ENCODE measurements at regions not wholly inside any gene's neighbourhood (a gene's known extent, or its start where the extent isn't known, plus 50 kb on each side); places are given as distances from the start of the nearest gene placed in this dataset.
A peak's percentile ranks its signal among the peaks of the same experiment; 100 is the strongest.

GRCh38 chr6:99136488-99136887 lies 188.7 kb upstream of the FBXL4 start:
- ChIA-PET CTCF (interaction anchor here (0.5 kb wide), 1 partner anchor 17 kb away, joined by 3 read pairs; no protein-coding TSS in a partner anchor), POLR2A (ENCODE audit: low non-redundant PET) (no interaction called here)
- Histone ChIP-seq H3K27ac (ENCODE audit: low read depth, low read length, poor library complexity, severe bottlenecking) (no peak overlapping the region), H3K9me3 (ENCODE audit: low read depth, low read length, poor library complexity, severe bottlenecking) (no peaks in the 10 kb centered on the region), H3K27me3 (replicated peaks; ENCODE audit: insufficient read depth, low read depth, low read length, poor library complexity) (no peaks in the 10 kb centered on the region), H3K4me3 (ENCODE audit: low read depth, low read length, poor library complexity, severe bottlenecking) (no peak overlapping the region), H3K4me1 (ENCODE audit: insufficient read depth, low read length, poor library complexity, severe bottlenecking) (no peaks in the 10 kb centered on the region), H3K36me3 (ENCODE audit: insufficient read depth, low read length, poor library complexity, severe bottlenecking) (no peaks in the 10 kb centered on the region)
- TF ChIP-seq EZH2 (IDR thresholded peaks at IDR 0.05; ENCODE audit: borderline replicate concordance, low read depth, low read length, poor library complexity, severe bottlenecking), result no peak
- TF ChIP-seq CTCF (conservative IDR thresholded peaks at IDR 0.05; ENCODE audit: low read depth, low read length), result no peak
- no TSS peak for BruUV-seq (replicated peaks)
- intact Hi-C loops (cut with micrococcal nuclease; ENCODE audit: unreplicated experiment), result no loop called here
- no peak for DNase-seq (ENCODE audit: low spot score)

DNA sequence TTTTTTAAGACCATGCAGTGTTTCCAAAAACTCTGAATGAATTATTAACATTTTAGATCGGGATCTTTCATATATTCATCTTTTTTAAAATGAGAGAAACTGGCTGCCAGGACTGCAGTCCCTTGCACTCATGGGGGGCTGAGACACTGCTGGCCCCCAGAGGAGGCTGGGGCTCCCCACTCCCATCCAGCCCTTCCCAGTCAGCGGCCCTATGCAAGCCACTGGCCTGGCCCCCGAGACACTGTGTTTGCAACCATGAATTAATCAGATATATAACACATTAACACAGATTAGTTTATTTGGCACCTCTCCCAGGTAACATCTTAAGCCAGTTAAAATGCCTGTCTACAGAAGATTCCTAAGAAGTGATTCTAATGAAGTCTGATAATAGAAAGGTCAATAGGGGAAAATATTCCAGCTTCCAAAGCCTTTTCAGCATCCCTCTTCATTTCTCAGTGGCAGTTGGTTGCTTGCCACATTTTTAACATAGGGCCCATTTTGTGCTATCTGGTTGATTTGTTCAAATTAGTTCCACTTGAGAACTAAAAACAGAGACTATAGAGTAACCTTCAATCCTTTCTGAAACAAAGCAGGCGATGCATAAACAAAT lies 184.4 kb upstream of the FBXL4 start:
- Histone ChIP-seq H3K36me3 (ENCODE audit: insufficient read depth, low read length, poor library complexity, severe bottlenecking) (no peaks in the 10 kb centered on the region), H3K27ac (ENCODE audit: low read depth, low read length, poor library complexity, severe bottlenecking) (no peak overlapping the region), H3K4me3 (ENCODE audit: low read depth, low read length, poor library complexity, severe bottlenecking) (no peak overlapping the region), H3K27me3 (replicated peaks; ENCODE audit: insufficient read depth, low read depth, low read length, poor library complexity) (no peaks in the 10 kb centered on the region), H3K4me1 (ENCODE audit: insufficient read depth, low read length, poor library complexity, severe bottlenecking) (no peaks in the 10 kb centered on the region), H3K9me3 (ENCODE audit: low read depth, low read length, poor library complexity, severe bottlenecking) (no peaks in the 10 kb centered on the region)
- ChIA-PET CTCF (no interaction called here), POLR2A (ENCODE audit: low non-redundant PET) (no interaction called here)
- no peak for DNase-seq (ENCODE audit: low spot score)
- TF ChIP-seq EZH2 (IDR thresholded peaks at IDR 0.05; ENCODE audit: borderline replicate concordance, low read depth, low read length, poor library complexity, severe bottlenecking), result no peak
- no peak for TF ChIP-seq CTCF (conservative IDR thresholded peaks at IDR 0.05; ENCODE audit: low read depth, low read length)
- BruUV-seq (replicated peaks), result no TSS peak
- intact Hi-C loops (cut with micrococcal nuclease; ENCODE audit: unreplicated experiment), result no loop called here

GRCh38 chr6:99130897-99131873 lies 183.4 kb upstream of the FBXL4 start:
- no peak for TF ChIP-seq EZH2 (IDR thresholded peaks at IDR 0.05; ENCODE audit: borderline replicate concordance, low read depth, low read length, poor library complexity, severe bottlenecking)
- TF ChIP-seq CTCF (conservative IDR thresholded peaks at IDR 0.05; ENCODE audit: low read depth, low read length), result peak; percentile 38
- Histone ChIP-seq H3K27me3 (replicated peaks; ENCODE audit: insufficient read depth, low read depth, low read length, poor library complexity) (no peaks in the 10 kb centered on the region), H3K4me3 (ENCODE audit: low read depth, low read length, poor library complexity, severe bottlenecking) (no peak overlapping the region), H3K27ac (ENCODE audit: low read depth, low read length, poor library complexity, severe bottlenecking) (no peak overlapping the region), H3K4me1 (ENCODE audit: insufficient read depth, low read length, poor library complexity, severe bottlenecking) (no peaks in the 10 kb centered on the region), H3K9me3 (ENCODE audit: low read depth, low read length, poor library complexity, severe bottlenecking) (no peaks in the 10 kb centered on the region), H3K36me3 (ENCODE audit: insufficient read depth, low read length, poor library complexity, severe bottlenecking) (no peaks in the 10 kb centered on the region)
- intact Hi-C loops (cut with micrococcal nuclease; ENCODE audit: unreplicated experiment), result no loop called here
- ChIA-PET CTCF (no interaction called here), POLR2A (ENCODE audit: low non-redundant PET) (no interaction called here)
- peak; percentile 18 for DNase-seq (ENCODE audit: low spot score)
- BruUV-seq (replicated peaks), result no TSS peak

Measured in A673 (cell line).